Ectodermal cell (in vitro differentiated cells): ENCODE measurements at regions not wholly inside any gene's neighbourhood (a gene's known extent, or its start where the extent isn't known, plus 50 kb on each side); places are given as distances from the start of the nearest gene placed in this dataset.
"Not testable (repeated sequence)": the region's sequence is repeated elsewhere in the genome, so short reads cannot be mapped to it uniquely, and the experiment has no call there.

Experiments used
- H3K27ac ChIP-seq: 2 replicates; pipeline ENCODE4 v1.7.0; 2013; ENCODE audit warnings: mild to moderate bottlenecking, low read depth, low read length; ENCODE audit not compliant: insufficient read depth, poor library complexity, severe bottlenecking
- H3K27me3 ChIP-seq: 2 replicates; pipeline ENCODE4 v1.7.0; 2013; ENCODE audit warnings: mild to moderate bottlenecking, low read length; ENCODE audit not compliant: insufficient read depth, control insufficient read depth, poor library complexity, severe bottlenecking
- H3K36me3 ChIP-seq: one replicate; pipeline ENCODE4 v1.7.0; 2013; ENCODE audit warnings: low read length; ENCODE audit not compliant: control insufficient read depth, insufficient read depth
- H3K4me1 ChIP-seq: one replicate; pipeline ENCODE4 v1.7.0; 2013; ENCODE audit warnings: low read length; ENCODE audit not compliant: control insufficient read depth, insufficient read depth
- H3K4me3 ChIP-seq: 2 replicates; pipeline ENCODE4 v1.7.0; 2013; ENCODE audit warnings: low read depth, low read length, control low read depth; ENCODE audit not compliant: insufficient read depth
- H3K9me3 ChIP-seq: 2 replicates; pipeline ENCODE4 v1.7.0; 2013; ENCODE audit warnings: mild to moderate bottlenecking, low read length, moderate library complexity; ENCODE audit not compliant: control insufficient read depth
- WGBS, 2 experiments: methylation state at CpG; one replicate each; pipeline ENCODE4 v1.1.7; 2013; ENCODE audit warnings: missing lambda C conversion rate in 2 of 2; 5-methylcytosine and 5-hydroxymethylcytosine counted together

GRCh38 chr9:26789959-26790358, 102.6 kb downstream of the CAAP1 start:
- Histone ChIP-seq H3K27me3 (no peaks in the 10 kb centered on the region), H3K36me3 (no peaks in the 10 kb centered on the region), H3K27ac (no peak overlapping the region), H3K4me1 (no peaks in the 10 kb centered on the region), H3K4me3 (no peak overlapping the region), H3K9me3 (no peaks in the 10 kb centered on the region)
- 94 to 96% methylated on average over 2 of the region's 3 CpGs for WGBS, 2 experiments

DNA sequence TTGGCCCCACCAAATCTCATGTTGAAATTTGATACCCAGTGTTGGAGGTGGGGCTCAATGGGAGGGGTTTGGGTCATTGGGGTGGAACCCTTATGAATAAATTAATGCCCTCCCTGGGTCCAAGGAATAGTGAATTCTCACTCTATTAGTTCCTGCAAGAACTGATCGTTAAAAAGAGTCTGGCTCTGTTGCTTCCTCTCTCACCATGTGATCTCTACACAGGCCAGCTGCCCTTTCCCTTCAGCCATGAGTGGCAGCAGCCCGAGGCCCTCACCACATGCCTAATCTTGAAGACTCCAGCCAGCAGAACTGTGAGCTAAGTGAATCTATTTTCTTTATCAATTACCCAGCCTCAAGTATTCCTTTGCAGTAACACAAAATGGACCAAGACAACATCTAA, 106.0 kb downstream of the CAAP1 start:
- no peaks in the 10 kb centered on the region for H3K27me3 ChIP-seq
- H3K36me3 ChIP-seq: no peaks in the 10 kb centered on the region
- WGBS, 2 experiments: 85 to 86% methylated on average over 2 of the region's 2 CpGs
- no peak overlapping the region for H3K4me3 ChIP-seq
- no peaks in the 10 kb centered on the region for H3K9me3 ChIP-seq
- H3K27ac ChIP-seq: no peak overlapping the region
- no peaks in the 10 kb centered on the region for H3K4me1 ChIP-seq

- Histone ChIP-seq H3K4me3 (no peak overlapping the region), H3K27ac (no peak overlapping the region), H3K36me3 (no peaks in the 10 kb centered on the region), H3K4me1 (no peaks in the 10 kb centered on the region), H3K27me3 (no peaks in the 10 kb centered on the region), H3K9me3 (no peaks in the 10 kb centered on the region)
- 83% methylated on average over 1 of the region's 1 CpG; no CpG with 5 or more reads in 1 of the 2 experiments for WGBS, 2 experiments
Measured at GRCh38 chr9:26782899-26783298, 109.7 kb downstream of the CAAP1 start.

GRCh38 chr9:26781906-26782305, 110.7 kb downstream of the CAAP1 start:
- no peak overlapping the region for H3K4me3 ChIP-seq
- H3K27ac ChIP-seq: no peak overlapping the region
- H3K9me3 ChIP-seq: no peaks in the 10 kb centered on the region
- 0% methylated on average over 1 of the region's 1 CpG for WGBS, 2 experiments
- H3K4me1 ChIP-seq: no peaks in the 10 kb centered on the region
- H3K27me3 ChIP-seq: no peaks in the 10 kb centered on the region
- no peaks in the 10 kb centered on the region for H3K36me3 ChIP-seq

DNA sequence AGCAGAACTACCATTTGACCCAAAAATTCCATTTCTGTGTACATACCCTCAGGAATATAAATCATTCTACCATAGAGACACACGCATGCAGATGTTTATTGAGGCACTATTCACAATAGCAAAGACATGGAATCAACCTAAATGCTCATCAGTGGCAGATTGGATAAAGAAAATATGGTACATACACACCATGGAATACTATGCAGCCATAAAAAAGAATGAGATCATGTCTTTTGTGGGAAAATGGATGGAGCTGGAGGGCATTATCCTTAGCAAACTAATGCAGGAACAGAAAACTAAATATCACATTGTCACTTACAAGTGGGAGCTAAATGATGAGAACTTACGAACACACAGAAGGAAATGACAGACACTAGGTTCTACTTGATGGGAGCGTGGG, 112.3 kb downstream of the CAAP1 start:
- not testable (repeated sequence) for H3K4me1 ChIP-seq, H3K9me3 ChIP-seq, H3K4me3 ChIP-seq, H3K36me3 ChIP-seq, H3K27ac ChIP-seq, H3K27me3 ChIP-seq
- WGBS, 2 experiments: 69 to 85% methylated on average over 3 of the region's 3 CpGs

DNA sequence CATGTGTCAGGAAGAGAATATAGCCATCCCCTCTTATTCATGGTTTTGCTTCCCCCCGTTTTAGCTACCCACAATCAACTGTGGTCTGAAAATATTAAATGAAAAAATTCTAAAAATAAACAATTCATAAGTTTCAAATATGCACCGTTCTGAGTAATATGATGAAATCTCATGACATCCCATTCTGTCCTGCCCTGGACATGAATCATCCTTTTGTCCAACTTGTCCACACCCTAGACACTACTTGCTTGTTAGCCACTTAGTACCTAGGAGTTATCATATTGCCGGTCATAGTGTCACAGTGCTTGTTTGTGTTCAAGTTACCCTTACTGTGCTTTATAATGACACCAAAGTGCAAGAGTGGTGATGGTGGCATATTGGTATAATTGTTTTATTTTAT, 113.5 kb downstream of the CAAP1 start:
- no peaks in the 10 kb centered on the region for H3K27me3 ChIP-seq

GRCh38 chr9:26775391-26775790, 117.2 kb downstream of the CAAP1 start:
- H3K27ac ChIP-seq: no peak overlapping the region
- H3K4me1 ChIP-seq: no peaks in the 10 kb centered on the region
- H3K9me3 ChIP-seq: no peaks in the 10 kb centered on the region
- H3K27me3 ChIP-seq: no peaks in the 10 kb centered on the region
- 90 to 94% methylated on average over 3 of the region's 3 CpGs for WGBS, 2 experiments
- no peak overlapping the region for H3K4me3 ChIP-seq
- H3K36me3 ChIP-seq: no peaks in the 10 kb centered on the region

More for the DNA sequence above, 113.5 kb downstream of the CAAP1 start:
- Histone ChIP-seq H3K4me3 (no peak overlapping the region), H3K27ac (no peak overlapping the region), H3K4me1 (no peaks in the 10 kb centered on the region), H3K36me3 (no peaks in the 10 kb centered on the region), H3K9me3 (no peaks in the 10 kb centered on the region)
- 84 to 94% methylated on average over 2 to 3 of the region's 3 CpGs for WGBS, 2 experiments

- no peaks in the 10 kb centered on the region for H3K27me3 ChIP-seq
- 95 to 96% methylated on average over 4 of the region's 4 CpGs for WGBS, 2 experiments
- H3K4me1 ChIP-seq: no peaks in the 10 kb centered on the region
- H3K4me3 ChIP-seq: no peak overlapping the region
- H3K27ac ChIP-seq: no peak overlapping the region
- no peaks in the 10 kb centered on the region for H3K9me3 ChIP-seq
- no peaks in the 10 kb centered on the region for H3K36me3 ChIP-seq
Measured at GRCh38 chr9:26773056-26773455, 119.5 kb downstream of the CAAP1 start.

DNA sequence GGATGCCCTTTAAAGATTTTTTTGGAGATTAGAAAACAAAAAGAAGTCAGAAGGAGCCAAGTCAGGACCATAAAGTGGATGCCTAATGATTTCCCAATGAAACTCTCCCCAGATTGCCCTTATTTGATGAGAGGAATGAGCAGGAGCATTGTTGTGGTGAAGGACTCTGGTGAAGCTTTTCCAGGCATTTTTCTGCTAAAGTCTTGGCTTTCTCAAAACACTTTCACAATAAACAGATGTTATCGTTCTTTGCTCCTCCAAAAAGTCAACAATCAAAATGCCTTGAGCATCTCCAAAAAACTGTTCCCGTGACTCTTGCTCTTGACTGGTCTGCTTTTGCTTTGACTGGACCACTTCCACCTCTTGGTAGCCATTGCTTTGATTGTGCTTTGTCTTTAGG, 121.8 kb downstream of the CAAP1 start:
- 44 to 50% methylated on average over 2 of the region's 2 CpGs for WGBS, 2 experiments

DNA sequence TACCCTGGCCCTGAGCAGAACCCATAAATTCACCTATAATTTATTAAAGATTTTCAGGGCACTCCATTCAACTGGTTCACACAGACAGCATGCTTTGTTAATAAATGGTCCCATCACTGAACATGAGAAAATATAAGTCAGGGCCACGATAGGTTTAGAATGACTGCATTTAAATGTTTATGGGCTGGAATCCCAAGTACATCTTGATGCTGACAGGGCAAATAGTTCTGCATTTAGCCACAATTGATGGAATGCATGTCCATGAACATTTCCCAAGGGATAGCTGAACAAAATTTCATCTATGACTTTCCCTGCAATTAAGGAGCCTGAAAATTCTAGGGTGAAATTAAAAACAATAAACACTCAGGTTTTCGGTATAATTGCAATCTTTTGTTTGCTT, 124.5 kb downstream of the CAAP1 start:
- Histone ChIP-seq H3K9me3 (no peaks in the 10 kb centered on the region), H3K27me3 (no peaks in the 10 kb centered on the region), H3K36me3 (no peaks in the 10 kb centered on the region), H3K4me1 (no peaks in the 10 kb centered on the region), H3K4me3 (no peak overlapping the region), H3K27ac (no peak overlapping the region)
- WGBS, 2 experiments: 82 to 90% methylated on average over 1 to 2 of the region's 2 CpGs

More for the DNA sequence above, 121.8 kb downstream of the CAAP1 start:
- H3K27ac ChIP-seq: no peak overlapping the region
- no peaks in the 10 kb centered on the region for H3K4me1 ChIP-seq
- no peaks in the 10 kb centered on the region for H3K36me3 ChIP-seq
- no peaks in the 10 kb centered on the region for H3K27me3 ChIP-seq
- H3K4me3 ChIP-seq: no peak overlapping the region
- no peaks in the 10 kb centered on the region for H3K9me3 ChIP-seq

DNA sequence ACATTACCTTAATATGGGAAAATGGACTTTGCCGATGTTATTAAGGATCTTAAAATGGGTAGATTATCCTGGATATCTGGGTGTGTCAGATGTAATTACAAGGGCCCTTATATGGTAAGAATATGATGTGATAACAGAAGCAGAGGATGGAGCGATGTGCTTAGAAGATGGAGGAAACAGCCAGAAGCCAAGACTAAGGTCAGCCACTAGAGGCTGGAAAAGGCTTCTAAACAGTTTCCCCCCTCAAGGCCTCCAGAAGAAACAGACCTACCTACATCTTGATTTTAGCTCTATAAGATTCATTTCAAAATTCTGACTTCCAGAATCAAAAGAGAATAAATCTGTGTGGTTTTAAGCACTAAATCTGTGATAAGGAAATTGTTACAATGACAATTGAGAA, 131.9 kb downstream of the CAAP1 start:
- no peaks in the 10 kb centered on the region for H3K27me3 ChIP-seq
- no peaks in the 10 kb centered on the region for H3K4me1 ChIP-seq
- H3K36me3 ChIP-seq: no peaks in the 10 kb centered on the region
- no peak overlapping the region for H3K27ac ChIP-seq
- H3K4me3 ChIP-seq: no peak overlapping the region
- H3K9me3 ChIP-seq: no peaks in the 10 kb centered on the region
- WGBS, 2 experiments: 89 to 93% methylated on average over 2 of the region's 2 CpGs
